H7 (cell line): ENCODE measurements at regions not wholly inside any gene's neighbourhood (a gene's known extent, or its start where the extent isn't known, plus 50 kb on each side); places are given as distances from the start of the nearest gene placed in this dataset.

ENCODE experiments used
- DNase-seq: peaks from one replicate; pipeline ENCODE4 v3.0.0; 2012
- H3K27me3 ChIP-seq: 2 replicates; pipeline ENCODE4 v1.6.0; 2011; ENCODE audit warnings: mild to moderate bottlenecking, low read length; ENCODE audit not compliant: control insufficient read depth, insufficient read depth
- H3K36me3 ChIP-seq: replicated peaks from 2 replicates; pipeline ENCODE4 v1.5.1; 2011; ENCODE audit warnings: low read length; ENCODE audit not compliant: control insufficient read depth, insufficient read depth
- H3K4me3 ChIP-seq: 2 replicates; pipeline ENCODE4 v1.5.1; 2011; ENCODE audit warnings: low read depth, mild to moderate bottlenecking, control low read depth, low read length, moderate library complexity; ENCODE audit not compliant: insufficient read depth

DNA sequence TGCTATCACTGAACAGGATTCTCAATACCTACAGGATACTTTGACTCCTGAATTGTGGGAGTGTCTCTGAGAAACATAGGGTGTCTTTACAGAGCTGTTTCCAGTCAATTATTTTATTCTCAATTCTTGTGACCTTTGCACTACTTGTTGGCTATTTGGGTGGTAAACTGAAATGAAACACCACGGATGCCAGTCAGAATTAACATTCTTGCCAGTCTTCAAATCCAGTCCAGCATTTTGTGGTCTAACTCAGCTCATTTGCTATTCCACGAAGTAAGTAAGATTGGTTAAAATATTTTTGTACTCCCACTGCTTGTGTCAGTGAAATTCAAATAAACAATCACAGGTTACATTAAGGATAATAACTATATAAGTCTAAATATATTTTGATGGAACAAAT is 197.9 kb downstream of the ANKRD50 start:
- Histone ChIP-seq H3K4me3 (no peak overlapping the region), H3K27me3 (no peaks in the 10 kb centered on the region), H3K36me3 (no peaks in the 10 kb centered on the region)
- no peak for DNase-seq

DNA sequence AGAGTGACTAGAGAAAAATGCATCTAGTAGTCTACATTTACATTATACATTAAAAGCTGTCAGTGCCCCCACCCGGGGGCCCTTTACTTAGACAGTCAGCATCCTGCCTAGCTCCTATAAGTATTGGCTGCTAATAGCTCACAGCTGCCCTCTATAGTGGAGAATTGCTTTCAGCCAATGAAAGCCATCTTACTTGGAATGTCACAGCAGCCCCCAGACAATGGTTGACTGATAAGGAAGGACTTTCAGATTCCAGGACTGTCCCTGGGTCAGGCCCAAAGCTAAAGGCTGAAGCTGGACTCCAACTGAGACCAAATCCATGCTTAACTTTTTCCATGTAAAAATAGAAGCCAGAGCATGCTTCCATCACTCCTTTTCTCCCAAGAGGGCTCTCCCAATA is 196.9 kb downstream of the ANKRD50 start:
- DNase-seq: no peak
- no peak overlapping the region for H3K4me3 ChIP-seq
- no peaks in the 10 kb centered on the region for H3K27me3 ChIP-seq
- no peaks in the 10 kb centered on the region for H3K36me3 ChIP-seq

DNA sequence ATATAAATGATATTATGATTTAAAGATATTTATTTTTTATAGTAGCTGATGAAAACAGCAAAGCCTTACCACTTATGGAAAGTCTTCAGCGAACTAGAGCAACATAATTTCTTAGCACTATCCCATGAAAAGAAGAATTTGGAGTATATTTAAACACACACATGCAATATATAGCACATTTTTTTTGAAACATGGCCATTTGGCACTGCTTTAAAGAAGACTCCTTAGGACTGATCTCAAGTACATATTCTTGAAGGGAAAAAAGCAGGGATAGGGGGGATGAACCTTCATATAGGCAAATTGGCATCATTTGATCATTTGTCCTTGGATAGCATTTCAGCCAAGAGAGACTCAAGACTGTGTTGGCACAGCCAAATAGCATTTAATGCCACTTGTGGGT is 193.3 kb downstream of the ANKRD50 start:
- no peak for DNase-seq
- no peaks in the 10 kb centered on the region for H3K36me3 ChIP-seq
- H3K27me3 ChIP-seq: no peaks in the 10 kb centered on the region
- no peak overlapping the region for H3K4me3 ChIP-seq

DNA sequence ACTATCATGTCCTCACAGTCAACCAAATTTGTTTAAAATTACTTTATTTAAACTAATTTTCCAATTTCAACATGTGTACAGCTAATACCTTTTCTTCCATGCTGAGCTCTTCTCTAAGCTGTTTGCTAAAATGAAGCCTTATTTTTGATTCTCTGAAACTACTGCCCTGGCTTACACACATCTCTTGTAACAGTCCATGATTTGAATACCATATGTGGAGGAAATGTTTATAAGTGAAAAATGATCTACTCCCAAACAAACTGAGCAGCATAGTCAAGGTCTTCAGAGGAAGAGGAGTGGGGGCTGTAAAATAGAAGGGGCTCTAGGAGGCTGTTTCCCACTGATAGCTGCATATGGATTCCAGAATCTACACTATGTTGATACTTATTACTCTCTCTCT is 188.7 kb downstream of the ANKRD50 start:
- no peaks in the 10 kb centered on the region for H3K36me3 ChIP-seq
- H3K27me3 ChIP-seq: no peaks in the 10 kb centered on the region
- no peak for DNase-seq
- no peak overlapping the region for H3K4me3 ChIP-seq

DNA sequence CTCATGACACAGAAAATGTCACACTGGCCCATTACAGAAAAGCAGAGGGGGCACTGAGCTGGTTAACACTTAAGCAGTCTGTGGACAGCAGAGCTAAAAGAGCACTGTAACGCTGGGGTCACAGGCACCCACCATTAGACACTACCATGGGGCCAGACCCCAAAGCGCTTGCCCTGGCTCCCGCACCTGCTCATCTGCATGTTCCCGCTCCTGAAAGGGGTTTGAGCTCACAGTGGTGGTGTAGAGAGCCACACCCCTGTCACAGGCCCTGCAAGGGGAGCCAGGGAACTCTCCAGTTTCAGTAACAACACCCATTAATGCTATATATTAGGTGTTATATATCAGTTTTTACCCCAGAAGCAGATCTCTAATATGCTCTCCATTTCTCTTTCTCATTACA is 187.0 kb downstream of the ANKRD50 start:
- H3K4me3 ChIP-seq: no peak overlapping the region
- no peaks in the 10 kb centered on the region for H3K36me3 ChIP-seq
- no peak for DNase-seq
- no peaks in the 10 kb centered on the region for H3K27me3 ChIP-seq

DNA sequence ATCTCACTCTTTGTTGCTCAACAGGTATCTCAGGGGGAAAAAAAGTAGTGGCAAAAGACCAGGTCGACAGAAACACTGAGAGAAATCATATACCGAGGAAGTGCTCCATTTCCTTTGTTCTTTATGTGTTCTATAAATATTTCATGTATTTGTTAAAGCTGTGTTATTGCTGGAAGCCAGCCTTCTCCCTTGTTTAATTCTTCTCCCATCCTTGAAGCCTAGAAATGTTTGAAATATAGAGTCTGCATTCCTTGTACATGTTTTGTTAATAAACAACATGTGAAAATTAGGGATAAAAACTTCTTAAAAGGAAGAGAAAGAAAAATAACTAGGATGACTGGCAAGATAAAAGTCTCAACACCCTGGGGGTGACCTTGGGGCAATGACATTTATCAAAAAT is 186.2 kb downstream of the ANKRD50 start:
- no peaks in the 10 kb centered on the region for H3K27me3 ChIP-seq
- no peak overlapping the region for H3K4me3 ChIP-seq
- no peak for DNase-seq
- no peaks in the 10 kb centered on the region for H3K36me3 ChIP-seq

DNA sequence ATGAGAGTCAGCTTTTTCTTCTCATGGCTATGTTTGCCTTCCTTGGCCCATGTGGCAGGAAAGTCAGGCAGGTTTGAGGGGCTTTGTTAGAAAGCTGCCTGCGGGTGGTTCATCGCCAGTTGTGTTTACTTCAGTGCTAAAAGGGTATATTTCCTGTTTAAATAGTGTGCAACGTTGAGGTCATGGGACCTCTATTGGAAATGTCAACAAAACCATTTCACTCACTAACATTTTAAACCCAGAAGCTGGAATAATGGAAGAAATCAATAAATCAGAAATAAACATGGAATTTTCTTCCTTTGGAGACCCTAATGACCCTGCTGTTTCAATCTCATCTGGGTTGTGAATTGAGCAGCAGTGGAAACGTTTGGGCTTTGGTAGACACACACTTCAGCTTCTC is 185.8 kb downstream of the ANKRD50 start:
- DNase-seq: no peak
- no peaks in the 10 kb centered on the region for H3K27me3 ChIP-seq
- H3K4me3 ChIP-seq: no peak overlapping the region
- no peaks in the 10 kb centered on the region for H3K36me3 ChIP-seq

DNA sequence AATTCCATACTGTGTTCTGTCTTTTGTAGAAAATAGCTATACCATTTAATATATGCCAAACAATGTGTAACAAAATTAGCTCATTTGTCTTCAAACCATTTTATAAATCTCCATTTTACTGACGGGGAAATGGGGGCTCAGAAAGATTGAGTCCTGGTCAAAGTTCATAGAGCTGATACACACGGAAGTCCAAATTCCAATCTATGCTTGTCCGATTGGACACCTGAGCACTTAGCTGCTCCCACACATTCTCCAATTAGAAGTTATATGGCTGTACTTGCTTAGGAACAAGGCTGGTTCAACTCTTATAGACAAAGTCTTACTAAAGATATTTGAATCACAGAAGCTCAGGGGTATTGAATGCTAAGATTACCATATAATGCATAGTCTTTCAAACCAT is 185.2 kb downstream of the ANKRD50 start:
- H3K4me3 ChIP-seq: no peak overlapping the region
- H3K27me3 ChIP-seq: no peaks in the 10 kb centered on the region
- H3K36me3 ChIP-seq: no peaks in the 10 kb centered on the region
- DNase-seq: no peak

DNA sequence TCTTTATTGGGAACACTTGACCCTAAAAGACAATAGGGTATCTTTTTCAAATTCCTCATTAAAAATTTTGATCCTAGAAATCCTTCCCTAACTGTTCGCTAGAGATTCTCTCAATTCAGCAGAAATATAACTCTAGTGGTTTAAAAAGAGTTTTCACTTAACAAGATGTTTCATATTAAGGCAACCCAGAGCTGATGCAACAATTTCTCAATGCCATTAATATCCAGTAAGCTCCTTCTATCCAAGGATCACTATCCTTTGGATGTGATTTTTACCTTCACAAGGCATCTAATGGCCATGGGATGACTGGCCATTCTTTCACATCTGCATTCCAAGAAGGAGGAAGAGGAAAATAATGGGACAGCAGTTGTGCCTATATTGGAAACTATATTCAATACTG is 183.4 kb downstream of the ANKRD50 start:
- Histone ChIP-seq H3K4me3 (no peak overlapping the region), H3K27me3 (no peaks in the 10 kb centered on the region), H3K36me3 (no peaks in the 10 kb centered on the region)
- no peak for DNase-seq

DNA sequence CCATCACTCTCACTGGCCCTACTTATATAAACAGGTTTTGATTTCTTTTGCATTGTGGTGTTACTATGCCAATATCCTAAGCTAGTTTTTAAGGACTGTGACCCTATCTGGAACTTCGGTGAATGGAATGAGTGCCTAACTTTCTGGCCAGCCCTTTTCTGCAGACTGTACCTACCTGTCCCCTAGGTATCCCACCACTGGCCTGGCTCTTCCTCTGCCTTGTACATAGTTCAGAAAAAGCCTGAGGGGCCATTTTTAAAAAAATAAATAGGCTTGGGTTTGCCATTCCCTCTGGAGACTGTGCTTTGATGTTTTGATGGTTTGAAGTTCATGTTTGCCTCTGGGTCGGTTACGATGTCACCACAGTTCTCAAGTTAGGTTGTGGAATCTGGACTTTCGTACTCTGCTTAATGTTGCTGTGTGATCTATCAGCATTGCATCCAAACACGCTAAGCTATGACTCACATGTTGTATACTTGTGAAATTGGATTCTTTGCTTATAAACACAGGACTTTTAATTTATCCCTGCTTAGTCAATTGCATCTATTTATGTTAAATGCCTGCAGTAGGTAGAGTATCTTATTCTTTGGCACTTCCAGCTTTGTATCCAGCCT is 182.0 kb downstream of the ANKRD50 start:
- no peaks in the 10 kb centered on the region for H3K27me3 ChIP-seq
- no peaks in the 10 kb centered on the region for H3K36me3 ChIP-seq
- H3K4me3 ChIP-seq: no peak overlapping the region
- no peak for DNase-seq

DNA sequence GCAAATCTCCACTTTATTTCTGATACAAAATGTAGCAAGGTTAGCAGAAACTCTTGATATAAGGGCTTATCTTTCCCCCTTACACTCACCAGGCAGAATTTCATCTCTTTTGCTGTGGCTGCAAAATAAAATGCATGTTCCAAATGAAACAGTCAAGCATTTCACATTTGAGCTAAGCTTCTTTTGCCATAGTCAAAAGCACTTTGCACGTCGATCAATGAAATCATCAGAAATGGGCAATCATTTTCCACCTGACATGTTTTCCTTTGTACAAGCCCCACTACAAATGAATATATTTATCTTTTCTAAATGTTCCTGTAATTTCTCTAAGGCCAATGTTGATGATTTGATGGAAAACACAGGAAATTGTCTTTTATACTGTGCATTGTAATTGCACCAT is 178.4 kb downstream of the ANKRD50 start:
- DNase-seq: no peak
- Histone ChIP-seq H3K36me3 (no peaks in the 10 kb centered on the region), H3K27me3 (no peaks in the 10 kb centered on the region), H3K4me3 (no peak overlapping the region)

DNA sequence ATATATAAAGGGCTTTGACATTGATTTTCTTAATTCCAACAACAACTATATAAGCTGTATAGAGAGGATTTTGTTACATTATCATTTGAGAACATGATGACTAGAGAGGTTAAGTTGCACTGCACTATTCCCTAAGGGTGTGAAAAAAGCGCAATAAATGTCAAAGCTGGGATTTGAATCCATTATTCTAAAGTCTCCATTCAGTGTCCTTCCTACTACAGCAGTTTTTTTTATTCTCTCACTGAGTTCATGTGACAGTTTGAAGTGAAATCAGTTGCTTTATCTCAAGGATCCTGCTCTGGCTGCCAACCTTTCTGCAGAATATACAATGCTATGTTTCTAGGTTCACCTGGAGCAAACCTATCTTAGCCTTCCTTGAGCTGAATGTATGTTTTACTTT is 177.5 kb downstream of the ANKRD50 start:
- no peak for DNase-seq
- H3K27me3 ChIP-seq: no peaks in the 10 kb centered on the region
- H3K4me3 ChIP-seq: no peak overlapping the region
- H3K36me3 ChIP-seq: no peaks in the 10 kb centered on the region

DNA sequence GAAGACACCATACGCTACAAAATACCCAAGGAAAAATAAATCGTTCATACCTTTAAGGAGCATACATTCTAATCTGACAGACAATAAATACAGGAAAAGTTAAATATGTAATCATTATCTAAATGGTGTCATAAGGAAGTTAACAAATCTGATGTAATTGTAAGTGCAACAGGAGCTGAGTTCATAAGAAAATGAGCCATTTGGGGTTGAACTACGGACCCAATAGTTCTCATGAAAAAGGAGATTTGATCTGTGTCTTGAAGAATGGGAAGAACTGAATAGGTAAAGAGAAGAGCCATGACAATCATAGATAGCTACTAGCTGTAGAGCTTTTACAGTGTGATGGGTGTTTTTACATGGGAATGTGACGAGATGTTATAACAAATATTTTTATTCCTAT is 175.6 kb downstream of the ANKRD50 start:
- H3K36me3 ChIP-seq: no peaks in the 10 kb centered on the region
- DNase-seq: no peak
- no peaks in the 10 kb centered on the region for H3K27me3 ChIP-seq
- no peak overlapping the region for H3K4me3 ChIP-seq

DNA sequence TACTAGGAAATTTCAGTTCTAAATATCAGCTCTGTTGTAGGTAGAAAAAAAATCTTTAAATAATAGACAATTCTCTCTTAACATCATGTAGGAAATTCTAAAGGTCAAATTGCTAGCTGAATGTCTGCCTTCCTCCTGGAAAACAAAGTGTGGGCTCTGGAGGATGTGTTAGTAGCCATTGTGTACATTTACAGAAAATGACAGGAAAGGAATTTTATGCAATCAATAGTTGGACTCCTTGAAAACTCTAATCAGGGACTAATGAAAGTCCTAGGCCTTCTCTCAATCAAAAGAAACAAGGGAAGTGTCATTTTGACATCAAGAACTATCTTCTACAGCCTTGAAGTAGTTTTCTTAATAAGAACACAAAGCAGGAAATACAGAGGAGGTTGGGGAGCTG is 174.6 kb downstream of the ANKRD50 start:
- no peak overlapping the region for H3K4me3 ChIP-seq
- no peaks in the 10 kb centered on the region for H3K36me3 ChIP-seq
- H3K27me3 ChIP-seq: no peaks in the 10 kb centered on the region
- no peak for DNase-seq

DNA sequence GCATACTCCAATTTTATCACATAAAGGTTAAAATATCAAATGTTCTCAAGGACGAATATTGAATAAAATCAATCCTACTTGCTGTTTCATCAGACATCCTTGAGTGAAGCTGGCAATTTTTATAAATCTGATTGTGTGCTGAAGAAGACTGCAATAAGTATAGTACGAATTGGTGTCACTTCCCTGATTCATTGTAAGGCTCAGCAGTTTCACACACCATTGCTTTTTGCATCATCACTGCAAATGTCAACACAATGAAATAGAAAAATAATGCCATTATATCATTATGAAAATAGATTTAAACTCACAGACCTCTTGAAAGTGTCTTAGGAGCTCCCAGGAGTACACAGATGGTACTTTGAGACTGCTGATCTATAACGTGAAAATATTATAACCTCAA is 172.5 kb downstream of the ANKRD50 start:
- no peak for DNase-seq
- no peaks in the 10 kb centered on the region for H3K36me3 ChIP-seq
- no peaks in the 10 kb centered on the region for H3K27me3 ChIP-seq
- H3K4me3 ChIP-seq: no peak overlapping the region
